ENCODE measurements at regions not wholly inside any gene's neighbourhood (a gene's known extent, or its start where the extent isn't known, plus 50 kb on each side); places are given as distances from the start of the nearest gene placed in this dataset.
A peak's percentile ranks its signal among the peaks of the same experiment; 100 is the strongest.
"Not testable (repeated sequence)": the region's sequence is repeated elsewhere in the genome, so short reads cannot be mapped to it uniquely, and the experiment has no call there.

DNA sequence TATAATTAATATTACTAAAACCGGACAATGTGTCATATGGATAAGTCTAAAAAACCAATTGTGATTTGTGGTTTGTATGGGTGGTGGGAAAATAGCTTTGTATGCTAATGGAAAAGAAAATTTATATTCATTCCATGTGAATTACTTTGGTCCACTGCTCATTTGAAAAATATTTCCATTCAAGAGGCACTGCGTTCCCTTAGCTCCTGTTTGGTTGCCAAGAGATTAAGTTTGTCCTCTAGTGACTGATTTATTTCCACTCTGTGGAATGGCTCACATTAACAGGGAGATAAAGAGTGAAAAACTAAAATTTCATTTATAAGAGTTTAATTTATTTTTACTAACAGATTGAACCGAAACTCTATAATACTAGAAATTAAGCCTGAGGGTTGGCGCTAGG is 744.1 kb upstream of the CHRM3 start:
- Histone ChIP-seq H3K9me3 (replicated peaks; ENCODE audit: low read length) (no peaks in the 10 kb centered on the region), H3K9ac (ENCODE audit: low read depth, low read length) (peak overlapping the region; percentile 21), H3K4me1 (ENCODE audit: control insufficient read depth, insufficient read depth, low read length) (peaks cover 4% of the 10 kb centered on the region), H3K4me3 (ENCODE audit: low read length) (no peak overlapping the region), H3K4me2 (ENCODE audit: low read length) (no peak overlapping the region), H3K27me3 (ENCODE audit: control insufficient read depth, insufficient read depth, low read length) (no peaks in the 10 kb centered on the region), H3K36me3 (ENCODE audit: insufficient read depth, low read length) (no peaks in the 10 kb centered on the region)

DNA sequence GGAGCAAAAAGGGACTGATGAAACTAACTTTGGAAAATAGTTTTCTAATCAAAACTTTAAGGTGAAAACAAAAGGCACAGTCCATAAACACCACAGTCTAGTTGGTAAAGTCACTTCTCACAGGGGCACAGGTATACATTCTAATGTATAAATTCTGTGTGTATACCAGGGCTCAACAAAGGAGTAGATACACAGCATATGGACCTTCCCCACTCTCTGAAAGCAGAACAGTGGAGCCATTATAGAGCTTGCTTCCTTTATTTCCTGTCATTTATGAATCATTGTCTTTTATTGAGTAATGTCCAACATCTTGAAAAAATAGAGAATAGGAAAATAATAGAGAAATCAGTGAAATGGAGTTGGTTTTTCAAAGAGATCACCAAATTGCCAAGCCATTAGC is 746.5 kb upstream of the CHRM3 start:
- Histone ChIP-seq H3K27me3 (ENCODE audit: control insufficient read depth, insufficient read depth, low read length) (no peaks in the 10 kb centered on the region), H3K9me3 (replicated peaks; ENCODE audit: low read length) (no peaks in the 10 kb centered on the region), H3K4me1 (ENCODE audit: control insufficient read depth, insufficient read depth, low read length) (no peaks in the 10 kb centered on the region), H3K4me2 (ENCODE audit: low read length) (no peak overlapping the region), H3K9ac (ENCODE audit: low read depth, low read length) (no peak overlapping the region), H3K4me3 (ENCODE audit: low read length) (no peak overlapping the region), H3K36me3 (ENCODE audit: insufficient read depth, low read length) (no peaks in the 10 kb centered on the region)

DNA sequence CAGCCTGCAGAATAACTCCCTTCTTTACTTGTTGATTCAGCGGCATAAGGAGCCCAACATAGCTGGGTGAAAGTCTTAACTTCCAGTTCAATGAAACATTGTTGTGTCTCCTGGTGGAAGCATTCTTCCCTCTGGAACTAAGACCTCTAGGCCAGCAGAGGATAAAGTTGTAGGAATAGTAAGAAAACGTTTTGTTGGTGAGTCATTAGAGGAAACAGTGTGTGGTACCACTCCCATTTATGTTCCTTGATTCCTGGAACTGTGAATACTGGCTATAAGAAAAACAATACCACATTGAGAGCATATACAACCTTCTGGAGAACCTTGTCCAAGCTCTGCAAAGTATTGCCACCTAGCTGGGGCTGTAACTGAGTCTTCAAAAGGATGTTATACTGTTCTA is 737.4 kb upstream of the ZP4 start:
- Histone ChIP-seq H3K9ac (ENCODE audit: low read depth, low read length) (no peak overlapping the region), H3K4me2 (ENCODE audit: low read length) (no peak overlapping the region), H3K4me1 (ENCODE audit: control insufficient read depth, insufficient read depth, low read length) (peaks cover 10% of the 10 kb centered on the region), H3K4me3 (ENCODE audit: low read length) (no peak overlapping the region), H3K27me3 (ENCODE audit: control insufficient read depth, insufficient read depth, low read length) (no peaks in the 10 kb centered on the region), H3K9me3 (replicated peaks; ENCODE audit: low read length) (no peaks in the 10 kb centered on the region), H3K36me3 (ENCODE audit: insufficient read depth, low read length) (no peaks in the 10 kb centered on the region)

DNA sequence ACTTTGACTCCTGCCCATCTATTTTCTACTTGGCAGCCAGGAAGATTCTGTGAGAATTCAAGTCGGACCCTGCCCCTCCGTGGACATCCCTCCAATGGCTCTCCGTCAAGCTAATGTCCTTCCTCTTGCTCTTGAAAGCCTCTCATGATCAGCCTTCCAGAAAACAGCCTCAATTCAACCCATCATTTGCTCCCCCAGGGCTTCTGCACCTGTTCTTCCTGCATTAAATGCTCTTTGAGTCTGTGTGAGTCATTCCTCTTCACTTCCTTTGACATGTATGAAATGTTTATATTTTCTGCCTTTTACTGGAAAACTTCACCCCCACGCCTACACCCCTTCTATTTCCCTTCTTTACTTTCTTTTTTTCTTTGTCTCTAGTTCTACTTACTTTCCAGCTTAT is 734.1 kb upstream of the ZP4 start:
- H3K27me3 ChIP-seq (ENCODE audit: control insufficient read depth, insufficient read depth, low read length), result no peaks in the 10 kb centered on the region
- H3K9me3 ChIP-seq (replicated peaks; ENCODE audit: low read length), result no peaks in the 10 kb centered on the region

DNA sequence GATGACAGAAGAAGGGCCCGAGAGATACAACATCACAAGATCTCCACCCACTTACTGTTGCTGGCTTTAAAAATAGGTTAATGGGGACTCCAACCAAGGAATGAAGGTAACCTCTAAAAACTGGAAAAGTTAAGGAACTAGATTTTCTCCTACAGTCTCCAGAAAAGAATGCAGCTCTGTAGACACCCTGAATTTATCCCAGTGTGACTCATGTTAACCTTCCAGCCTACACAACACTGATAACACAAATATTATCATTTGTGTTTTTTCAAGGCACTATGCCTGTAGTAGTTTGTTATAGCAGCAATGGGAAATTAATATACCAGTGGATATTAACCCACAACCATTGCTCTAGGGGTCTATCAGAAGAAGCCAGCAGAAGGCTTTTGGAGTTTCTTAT is 730.7 kb upstream of the ZP4 start:
- no peaks in the 10 kb centered on the region for H3K36me3 ChIP-seq (ENCODE audit: insufficient read depth, low read length)
- no peak overlapping the region for H3K4me3 ChIP-seq (ENCODE audit: low read length)
- H3K27me3 ChIP-seq (ENCODE audit: control insufficient read depth, insufficient read depth, low read length), result no peaks in the 10 kb centered on the region
- no peak overlapping the region for H3K9ac ChIP-seq (ENCODE audit: low read depth, low read length)
- no peak overlapping the region for H3K4me2 ChIP-seq (ENCODE audit: low read length)
- peaks cover 3% of the 10 kb centered on the region for H3K4me1 ChIP-seq (ENCODE audit: control insufficient read depth, insufficient read depth, low read length)
- H3K9me3 ChIP-seq (replicated peaks; ENCODE audit: low read length), result no peaks in the 10 kb centered on the region

More for the DNA sequence above, 734.1 kb upstream of the ZP4 start:
- Histone ChIP-seq H3K4me1 (ENCODE audit: control insufficient read depth, insufficient read depth, low read length) (peaks cover 14% of the 10 kb centered on the region), H3K9ac (ENCODE audit: low read depth, low read length) (no peak overlapping the region), H3K4me3 (ENCODE audit: low read length) (no peak overlapping the region), H3K4me2 (ENCODE audit: low read length) (no peak overlapping the region), H3K36me3 (ENCODE audit: insufficient read depth, low read length) (no peaks in the 10 kb centered on the region)

DNA sequence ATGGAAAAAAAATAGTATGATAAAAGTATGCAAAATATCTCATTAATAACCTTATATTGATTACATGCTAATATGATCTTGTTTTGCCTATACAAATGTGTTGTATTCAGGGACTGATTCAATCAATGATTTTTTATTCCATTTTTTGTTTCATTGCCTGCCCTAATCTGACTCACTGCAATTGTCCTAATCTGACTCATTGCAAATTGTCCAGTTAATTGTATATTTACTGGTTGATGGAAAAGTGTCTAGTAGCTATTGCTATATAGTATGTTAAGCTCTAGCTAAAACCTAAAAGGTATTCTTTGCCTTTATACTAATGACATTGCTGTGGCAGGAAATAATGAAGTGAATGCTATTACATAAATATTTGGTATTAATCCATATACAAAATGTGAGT is 728.9 kb upstream of the ZP4 start:
- no peaks in the 10 kb centered on the region for H3K27me3 ChIP-seq (ENCODE audit: control insufficient read depth, insufficient read depth, low read length)
- no peak overlapping the region for H3K4me2 ChIP-seq (ENCODE audit: low read length)
- H3K9ac ChIP-seq (ENCODE audit: low read depth, low read length), result no peak overlapping the region
- no peaks in the 10 kb centered on the region for H3K36me3 ChIP-seq (ENCODE audit: insufficient read depth, low read length)
- peaks cover 3% of the 10 kb centered on the region for H3K4me1 ChIP-seq (ENCODE audit: control insufficient read depth, insufficient read depth, low read length)
- H3K4me3 ChIP-seq (ENCODE audit: low read length), result no peak overlapping the region
- H3K9me3 ChIP-seq (replicated peaks; ENCODE audit: low read length), result no peaks in the 10 kb centered on the region

DNA sequence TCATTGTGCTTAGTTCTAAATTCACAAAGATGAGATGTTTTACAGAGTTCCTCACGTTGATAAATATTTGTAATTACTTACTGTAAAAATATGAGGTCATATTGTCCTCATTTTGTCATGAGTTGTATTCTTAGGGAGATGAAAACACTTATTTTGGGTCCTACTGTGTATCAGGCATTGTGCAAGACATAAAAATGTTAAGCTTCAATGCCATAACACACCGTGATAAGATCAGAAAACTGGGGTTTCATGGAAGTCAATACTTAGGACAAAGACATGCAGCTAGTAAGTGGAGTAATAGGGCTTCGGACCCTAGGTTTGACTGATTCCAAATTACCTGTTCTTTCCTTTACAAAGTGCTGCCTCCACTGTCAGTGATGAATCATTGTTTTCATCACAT is 720.7 kb upstream of the ZP4 start:
- H3K36me3 ChIP-seq (ENCODE audit: insufficient read depth, low read length), result no peaks in the 10 kb centered on the region
- H3K9ac ChIP-seq (ENCODE audit: low read depth, low read length), result no peak overlapping the region
- H3K4me2 ChIP-seq (ENCODE audit: low read length), result no peak overlapping the region
- peaks cover 3% of the 10 kb centered on the region for H3K9me3 ChIP-seq (replicated peaks; ENCODE audit: low read length)
- H3K4me3 ChIP-seq (ENCODE audit: low read length), result no peak overlapping the region
- no peaks in the 10 kb centered on the region for H3K27me3 ChIP-seq (ENCODE audit: control insufficient read depth, insufficient read depth, low read length)
- no peaks in the 10 kb centered on the region for H3K4me1 ChIP-seq (ENCODE audit: control insufficient read depth, insufficient read depth, low read length)

DNA sequence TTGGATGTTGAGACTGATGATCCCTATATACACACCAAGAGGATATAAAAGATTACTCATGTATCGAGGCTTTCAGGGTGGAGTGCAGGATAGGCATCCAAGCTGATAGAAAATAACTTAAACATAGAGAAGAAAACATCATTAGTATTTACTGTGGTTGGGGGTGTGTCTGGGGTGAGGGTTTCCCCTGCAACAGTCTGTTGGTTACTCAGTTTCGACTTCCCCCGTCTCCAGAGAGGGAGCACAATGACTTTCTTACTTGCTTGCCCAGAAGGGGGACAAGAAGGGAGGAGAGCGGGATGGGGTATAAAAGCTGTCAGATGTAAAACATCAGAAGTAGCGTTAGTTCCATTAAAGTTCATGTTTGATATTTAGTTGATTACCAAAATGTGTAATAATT is 717.4 kb upstream of the ZP4 start:
- Histone ChIP-seq H3K36me3 (ENCODE audit: insufficient read depth, low read length) (no peaks in the 10 kb centered on the region), H3K9me3 (replicated peaks; ENCODE audit: low read length) (peaks cover 3% of the 10 kb centered on the region), H3K27me3 (ENCODE audit: control insufficient read depth, insufficient read depth, low read length) (no peaks in the 10 kb centered on the region)

DNA sequence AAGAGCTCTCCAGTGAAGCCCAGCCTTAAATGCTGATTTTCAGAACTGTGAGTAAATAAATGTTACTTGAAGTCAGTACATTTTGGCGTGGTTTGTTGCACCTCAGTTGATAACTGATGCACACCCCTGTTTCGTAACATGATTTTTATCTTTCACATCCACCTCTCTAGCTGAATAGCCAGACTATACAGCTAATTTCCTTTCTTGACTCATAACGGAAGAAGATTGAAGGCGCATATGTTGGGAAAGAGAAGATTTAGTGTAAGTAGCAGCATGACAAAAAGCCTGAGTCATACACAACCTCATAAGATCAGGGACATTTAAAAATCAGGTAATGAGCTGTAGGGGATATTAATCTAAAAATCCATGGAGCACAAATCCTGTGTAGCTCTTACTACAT is 716.2 kb upstream of the ZP4 start:
- Histone ChIP-seq H3K4me1 (ENCODE audit: control insufficient read depth, insufficient read depth, low read length) (no peaks in the 10 kb centered on the region), H3K4me2 (ENCODE audit: low read length) (no peak overlapping the region), H3K9me3 (replicated peaks; ENCODE audit: low read length) (peaks cover 3% of the 10 kb centered on the region), H3K9ac (ENCODE audit: low read depth, low read length) (no peak overlapping the region), H3K27me3 (ENCODE audit: control insufficient read depth, insufficient read depth, low read length) (no peaks in the 10 kb centered on the region), H3K4me3 (ENCODE audit: low read length) (no peak overlapping the region), H3K36me3 (ENCODE audit: insufficient read depth, low read length) (no peaks in the 10 kb centered on the region)

More for the DNA sequence above, 717.4 kb upstream of the ZP4 start:
- no peaks in the 10 kb centered on the region for H3K4me1 ChIP-seq (ENCODE audit: control insufficient read depth, insufficient read depth, low read length)
- H3K4me3 ChIP-seq (ENCODE audit: low read length), result no peak overlapping the region
- no peak overlapping the region for H3K4me2 ChIP-seq (ENCODE audit: low read length)
- H3K9ac ChIP-seq (ENCODE audit: low read depth, low read length), result no peak overlapping the region

DNA sequence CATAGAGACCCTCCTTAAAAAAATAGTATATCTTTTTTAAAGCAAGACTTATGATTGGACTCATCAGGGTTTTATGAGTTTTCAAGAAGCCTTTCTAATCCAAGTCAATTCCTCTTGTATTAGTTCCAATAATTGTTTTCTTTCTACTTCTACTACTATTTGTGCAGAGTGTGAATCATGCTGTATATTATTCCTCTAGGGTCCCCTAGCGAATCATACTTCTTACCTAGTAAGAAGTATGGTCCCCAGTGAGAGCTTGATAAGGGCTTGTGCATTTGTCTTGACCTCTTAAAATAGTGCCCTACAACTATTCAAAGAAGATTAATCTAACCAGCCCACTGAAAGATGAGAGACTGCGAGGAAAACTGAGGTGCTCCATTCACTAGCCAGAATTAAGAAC is 715.7 kb upstream of the ZP4 start:
- no peak overlapping the region for H3K4me2 ChIP-seq (ENCODE audit: low read length)
- no peak overlapping the region for H3K4me3 ChIP-seq (ENCODE audit: low read length)
- no peak overlapping the region for H3K9ac ChIP-seq (ENCODE audit: low read depth, low read length)
- peaks cover 3% of the 10 kb centered on the region for H3K9me3 ChIP-seq (replicated peaks; ENCODE audit: low read length)
- H3K27me3 ChIP-seq (ENCODE audit: control insufficient read depth, insufficient read depth, low read length), result no peaks in the 10 kb centered on the region
- H3K36me3 ChIP-seq (ENCODE audit: insufficient read depth, low read length), result no peaks in the 10 kb centered on the region
- no peaks in the 10 kb centered on the region for H3K4me1 ChIP-seq (ENCODE audit: control insufficient read depth, insufficient read depth, low read length)

DNA sequence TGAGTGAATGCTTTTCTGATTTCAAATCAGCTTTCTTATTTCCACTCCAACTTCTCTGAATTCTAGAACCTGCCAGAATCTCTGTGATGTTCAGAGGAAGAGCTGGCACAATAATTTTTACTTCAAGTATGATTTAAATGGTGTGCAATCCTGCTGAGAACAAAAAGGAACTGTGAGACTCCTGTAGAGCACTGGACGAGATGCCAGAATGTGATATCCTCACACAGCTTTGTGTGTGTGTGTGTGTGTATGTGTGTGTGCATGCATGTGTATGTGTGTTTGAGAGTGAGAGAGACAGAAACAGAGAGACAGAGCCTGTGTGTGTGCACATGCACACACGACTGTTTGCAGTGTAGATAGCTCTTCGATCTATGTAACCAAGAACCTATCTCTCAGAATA is 713.6 kb upstream of the ZP4 start:
- Histone ChIP-seq H3K4me3 (ENCODE audit: low read length) (no peak overlapping the region), H3K9ac (ENCODE audit: low read depth, low read length) (no peak overlapping the region), H3K27me3 (ENCODE audit: control insufficient read depth, insufficient read depth, low read length) (no peaks in the 10 kb centered on the region), H3K9me3 (replicated peaks; ENCODE audit: low read length) (peaks cover 3% of the 10 kb centered on the region), H3K36me3 (ENCODE audit: insufficient read depth, low read length) (no peaks in the 10 kb centered on the region), H3K4me2 (ENCODE audit: low read length) (no peak overlapping the region), H3K4me1 (ENCODE audit: control insufficient read depth, insufficient read depth, low read length) (no peaks in the 10 kb centered on the region)

DNA sequence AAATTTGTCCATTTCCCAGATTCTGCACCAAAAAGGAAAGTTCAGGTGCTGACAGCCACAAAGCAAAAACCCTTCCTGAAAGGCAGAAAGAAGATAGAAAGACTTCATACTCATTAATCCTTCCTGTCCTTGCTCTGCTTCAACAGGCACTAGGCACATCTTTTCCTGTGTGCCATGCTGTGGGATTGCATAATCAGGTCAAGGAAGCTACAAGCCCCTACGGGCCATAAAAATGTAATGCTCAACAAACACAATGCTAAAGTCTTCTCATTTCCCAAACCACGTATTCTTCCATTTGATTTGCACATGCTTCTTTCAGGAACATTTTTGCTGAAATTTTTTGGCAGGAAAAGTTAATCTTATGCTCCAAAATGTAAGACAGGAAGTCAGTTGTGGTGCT is 710.9 kb upstream of the ZP4 start:
- not testable (repeated sequence) for H3K4me1 ChIP-seq (ENCODE audit: control insufficient read depth, insufficient read depth, low read length); H3K27me3 ChIP-seq (ENCODE audit: control insufficient read depth, insufficient read depth, low read length); H3K9me3 ChIP-seq (replicated peaks; ENCODE audit: low read length); H3K4me3 ChIP-seq (ENCODE audit: low read length); H3K36me3 ChIP-seq (ENCODE audit: insufficient read depth, low read length); H3K4me2 ChIP-seq (ENCODE audit: low read length); H3K9ac ChIP-seq (ENCODE audit: low read depth, low read length)
